ENCODE measurements at regions not wholly inside any gene's neighbourhood (a gene's known extent, or its start where the extent isn't known, plus 50 kb on each side); places are given as distances from the start of the nearest gene placed in this dataset.

DNA sequence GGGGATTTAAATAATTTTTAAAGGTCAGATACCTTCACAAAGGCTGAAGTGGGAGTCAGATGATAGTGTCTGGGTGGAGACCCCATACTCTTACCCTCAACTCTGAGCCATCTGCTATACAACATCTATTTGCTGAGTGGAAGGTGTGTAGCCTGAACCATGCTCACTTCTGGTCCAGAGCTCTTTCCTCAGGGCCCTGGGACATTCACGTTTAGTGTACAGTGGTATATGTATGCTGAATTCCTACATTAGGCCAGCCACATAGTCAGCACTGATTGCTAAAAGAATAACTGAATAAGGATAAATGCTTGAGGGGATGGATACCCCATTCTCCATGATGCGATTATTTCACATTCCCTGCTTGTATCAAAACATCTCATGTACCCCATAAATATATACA lies 107.3 kb downstream of the KIF26A start:
- no peaks in the 10 kb centered on the region for H3K4me1 Mint-ChIP-seq (ENCODE audit: low read depth)
- intact Hi-C loops (cut with micrococcal nuclease) = no loop called here
- no peak overlapping the region for H3K4me3 Mint-ChIP-seq
- H3K27ac Mint-ChIP-seq = no peak overlapping the region
- no peaks in the 10 kb centered on the region for H3K27me3 Mint-ChIP-seq (ENCODE audit: insufficient read depth)
- no peak for DNase-seq (ENCODE audit: low spot score)
- H3K9me3 Mint-ChIP-seq = no peaks in the 10 kb centered on the region
- H3K36me3 Mint-ChIP-seq (ENCODE audit: low read depth) = no peaks in the 10 kb centered on the region

- intact Hi-C loops (cut with micrococcal nuclease) = no loop called here
- Mint-ChIP-seq H3K9me3 (no peaks in the 10 kb centered on the region), H3K27ac (no peak overlapping the region), H3K4me3 (no peak overlapping the region), H3K27me3 (ENCODE audit: insufficient read depth) (no peaks in the 10 kb centered on the region), H3K4me1 (ENCODE audit: low read depth) (no peaks in the 10 kb centered on the region), H3K36me3 (ENCODE audit: low read depth) (no peaks in the 10 kb centered on the region)
- no peak for DNase-seq (ENCODE audit: low spot score)
These were observed 108.3 kb downstream of the KIF26A start for GRCh38 chr14:104246401-104247335.

DNA sequence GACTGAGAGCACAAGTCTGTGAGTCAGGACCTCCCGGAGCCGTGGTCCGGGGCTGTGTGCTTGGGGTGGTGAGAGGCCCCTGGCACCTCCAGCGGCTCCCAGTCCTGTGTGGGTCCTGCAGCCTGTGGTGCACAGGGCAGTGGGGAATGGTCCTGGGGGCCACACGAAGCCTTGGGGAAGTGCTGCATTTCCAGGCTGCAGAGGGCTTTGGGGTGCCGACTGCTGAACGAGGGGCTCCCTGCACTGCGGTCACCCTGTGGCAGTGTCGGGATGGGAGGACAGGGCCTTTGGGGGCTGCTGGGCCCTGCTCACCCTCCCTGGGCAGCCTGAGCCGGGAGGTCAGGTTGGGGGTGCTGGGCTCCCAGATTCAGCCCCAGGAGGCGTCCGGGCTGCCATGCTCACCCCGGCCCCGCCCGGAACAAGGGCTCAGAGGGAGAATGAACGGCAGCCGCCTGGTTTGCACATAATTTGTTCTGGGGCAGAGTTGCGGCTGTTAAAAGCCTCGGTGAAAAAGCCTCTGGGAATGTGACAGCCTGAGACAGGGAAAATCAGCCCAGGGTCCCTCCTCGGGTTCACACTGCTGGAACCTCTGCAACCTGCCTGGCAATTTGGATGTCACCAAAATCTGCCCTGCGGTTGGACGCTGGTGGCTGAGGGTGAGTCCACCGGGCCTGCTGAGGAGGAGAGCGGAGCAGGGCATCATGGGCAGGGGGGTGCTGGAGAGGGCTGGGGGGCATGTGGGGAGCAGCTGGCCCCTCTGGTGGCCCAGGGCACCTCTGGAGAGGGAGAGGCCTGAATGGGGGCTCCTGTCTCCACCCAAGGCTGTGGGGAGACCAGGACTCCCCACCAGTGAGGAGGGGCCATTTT lies 109.2 kb downstream of the KIF26A start:
- no peak overlapping the region for H3K27ac Mint-ChIP-seq

GRCh38 chr14:104248203-104249055 lies 110.0 kb downstream of the KIF26A start:
- intact Hi-C loops (cut with micrococcal nuclease) = no loop called here
- H3K4me1 Mint-ChIP-seq (ENCODE audit: low read depth) = no peaks in the 10 kb centered on the region
- no peak overlapping the region for H3K4me3 Mint-ChIP-seq
- no peak for DNase-seq (ENCODE audit: low spot score)
- H3K27ac Mint-ChIP-seq = no peak overlapping the region
- no peaks in the 10 kb centered on the region for H3K9me3 Mint-ChIP-seq
- H3K36me3 Mint-ChIP-seq (ENCODE audit: low read depth) = no peaks in the 10 kb centered on the region
- H3K27me3 Mint-ChIP-seq (ENCODE audit: insufficient read depth) = no peaks in the 10 kb centered on the region

More for the DNA sequence above, 109.2 kb downstream of the KIF26A start:
- H3K36me3 Mint-ChIP-seq (ENCODE audit: low read depth) = no peaks in the 10 kb centered on the region
- no peak for DNase-seq (ENCODE audit: low spot score)
- H3K9me3 Mint-ChIP-seq = no peaks in the 10 kb centered on the region
- H3K27me3 Mint-ChIP-seq (ENCODE audit: insufficient read depth) = no peaks in the 10 kb centered on the region
- H3K4me1 Mint-ChIP-seq (ENCODE audit: low read depth) = no peaks in the 10 kb centered on the region
- no peak overlapping the region for H3K4me3 Mint-ChIP-seq
- intact Hi-C loops (cut with micrococcal nuclease) = no loop called here

- Mint-ChIP-seq H3K4me3 (no peak overlapping the region), H3K9me3 (no peaks in the 10 kb centered on the region), H3K27me3 (ENCODE audit: insufficient read depth) (no peaks in the 10 kb centered on the region), H3K36me3 (ENCODE audit: low read depth) (no peaks in the 10 kb centered on the region), H3K27ac (no peak overlapping the region), H3K4me1 (ENCODE audit: low read depth) (no peaks in the 10 kb centered on the region)
- intact Hi-C loops (cut with micrococcal nuclease) = no loop called here
- DNase-seq (ENCODE audit: low spot score) = no peak
These were observed 110.7 kb downstream of the KIF26A start for GRCh38 chr14:104249089-104249488.

DNA sequence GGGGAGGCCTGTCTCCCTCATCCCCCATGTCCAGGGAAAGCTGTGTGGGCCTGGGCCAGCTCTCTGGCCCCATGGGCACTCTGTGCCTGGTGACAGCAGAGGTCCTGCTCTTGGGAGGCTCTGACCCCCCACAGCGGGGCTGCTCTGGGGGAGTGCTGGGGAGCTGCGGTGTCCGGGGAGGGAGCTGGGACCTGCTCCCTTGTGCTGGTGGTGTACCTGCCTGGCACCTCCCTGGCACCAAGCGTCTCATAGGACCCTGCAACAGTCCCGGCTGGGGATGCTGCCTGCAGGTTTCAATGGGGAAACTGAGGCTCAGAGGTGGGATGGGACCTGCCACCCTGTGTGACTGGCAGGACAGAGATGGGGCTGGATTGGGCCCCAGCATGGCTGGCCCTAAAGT lies 111.3 kb downstream of the KIF26A start:
- intact Hi-C loops (cut with micrococcal nuclease) = no loop called here
- H3K4me3 Mint-ChIP-seq = no peak overlapping the region
- no peaks in the 10 kb centered on the region for H3K27me3 Mint-ChIP-seq (ENCODE audit: insufficient read depth)
- no peak overlapping the region for H3K27ac Mint-ChIP-seq
- no peaks in the 10 kb centered on the region for H3K4me1 Mint-ChIP-seq (ENCODE audit: low read depth)
- DNase-seq (ENCODE audit: low spot score) = no peak
- no peaks in the 10 kb centered on the region for H3K36me3 Mint-ChIP-seq (ENCODE audit: low read depth)
- H3K9me3 Mint-ChIP-seq = no peaks in the 10 kb centered on the region

DNA sequence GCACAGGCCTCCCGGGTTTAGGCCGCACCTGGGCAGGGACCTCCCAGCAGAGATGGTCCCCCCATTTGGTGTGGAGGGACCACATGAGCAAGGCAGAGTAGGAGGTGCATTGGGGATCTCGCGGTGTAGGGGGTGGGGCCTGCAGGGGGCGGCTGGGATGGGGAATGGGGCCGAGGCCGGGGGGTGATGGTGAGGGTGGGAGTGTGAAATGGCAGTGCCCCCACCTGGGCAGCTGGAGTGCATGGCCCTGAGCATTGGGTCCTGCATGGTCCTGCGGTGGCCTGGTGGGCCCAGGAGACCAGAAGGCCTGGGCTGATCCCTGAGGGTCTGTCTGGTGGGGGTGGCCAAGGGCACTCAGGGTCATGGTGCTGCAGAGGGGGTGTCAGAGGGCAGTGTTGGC lies 111.8 kb downstream of the KIF26A start:
- Mint-ChIP-seq H3K27ac (no peak overlapping the region), H3K4me1 (ENCODE audit: low read depth) (no peaks in the 10 kb centered on the region), H3K4me3 (no peak overlapping the region), H3K36me3 (ENCODE audit: low read depth) (no peaks in the 10 kb centered on the region), H3K27me3 (ENCODE audit: insufficient read depth) (no peaks in the 10 kb centered on the region), H3K9me3 (no peaks in the 10 kb centered on the region)
- no peak for DNase-seq (ENCODE audit: low spot score)
- intact Hi-C loops (cut with micrococcal nuclease) = no loop called here

GRCh38 chr14:104252256-104253215 lies 114.1 kb downstream of the KIF26A start:
- Mint-ChIP-seq H3K4me1 (ENCODE audit: low read depth) (no peaks in the 10 kb centered on the region), H3K9me3 (peaks cover 3% of the 10 kb centered on the region), H3K36me3 (ENCODE audit: low read depth) (no peaks in the 10 kb centered on the region), H3K27me3 (ENCODE audit: insufficient read depth) (no peaks in the 10 kb centered on the region), H3K27ac (no peak overlapping the region), H3K4me3 (no peak overlapping the region)
- no peak for DNase-seq (ENCODE audit: low spot score)
- intact Hi-C loops (cut with micrococcal nuclease) = no loop called here

DNA sequence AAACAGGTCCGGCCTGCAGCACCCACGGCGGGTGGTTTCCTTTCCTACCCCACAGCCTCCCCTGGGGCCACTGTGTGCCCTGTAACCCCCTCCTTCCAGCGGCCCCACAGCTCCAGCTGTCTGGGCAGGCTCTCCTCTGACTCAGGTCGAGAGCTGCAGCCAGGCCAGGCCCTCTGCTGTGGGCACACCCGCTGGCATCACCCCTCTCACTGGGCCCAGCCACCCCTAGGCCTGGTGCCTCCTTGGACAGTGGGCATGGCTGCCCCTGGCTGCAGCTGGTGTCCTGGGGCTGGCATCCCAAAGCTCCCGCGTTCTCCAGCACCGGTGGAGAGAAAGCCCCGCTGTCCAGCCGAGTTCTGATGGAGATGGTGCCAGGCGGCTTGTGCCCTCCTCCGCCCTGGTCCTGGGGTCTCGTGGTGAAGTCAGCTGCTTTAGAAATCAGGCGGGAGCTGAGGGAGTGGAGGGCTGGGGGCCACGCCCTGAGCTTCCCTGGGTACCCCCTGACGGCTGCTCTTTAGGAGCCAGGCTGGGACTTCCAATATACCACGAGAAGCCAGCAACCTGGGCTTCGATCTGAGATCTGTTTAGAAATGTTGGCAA lies 114.9 kb downstream of the KIF26A start:
- Mint-ChIP-seq H3K9me3 (peaks cover 3% of the 10 kb centered on the region), H3K36me3 (ENCODE audit: low read depth) (no peaks in the 10 kb centered on the region), H3K4me1 (ENCODE audit: low read depth) (no peaks in the 10 kb centered on the region), H3K27me3 (ENCODE audit: insufficient read depth) (peaks cover 6% of the 10 kb centered on the region), H3K27ac (no peak overlapping the region), H3K4me3 (no peak overlapping the region)
- DNase-seq (ENCODE audit: low spot score) = no peak
- intact Hi-C loops (cut with micrococcal nuclease) = no loop called here

GRCh38 chr14:104253901-104254353 lies 115.5 kb downstream of the KIF26A start:
- H3K27ac Mint-ChIP-seq = no peak overlapping the region
- H3K4me1 Mint-ChIP-seq (ENCODE audit: low read depth) = no peaks in the 10 kb centered on the region
- H3K9me3 Mint-ChIP-seq = peaks cover 3% of the 10 kb centered on the region
- no peaks in the 10 kb centered on the region for H3K36me3 Mint-ChIP-seq (ENCODE audit: low read depth)
- intact Hi-C loops (cut with micrococcal nuclease) = no loop called here
- peaks cover 7% of the 10 kb centered on the region for H3K27me3 Mint-ChIP-seq (ENCODE audit: insufficient read depth)
- no peak for DNase-seq (ENCODE audit: low spot score)
- no peak overlapping the region for H3K4me3 Mint-ChIP-seq

GRCh38 chr14:104254735-104255400 lies 116.5 kb downstream of the KIF26A start:
- Mint-ChIP-seq H3K4me3 (no peak overlapping the region), H3K36me3 (ENCODE audit: low read depth) (no peaks in the 10 kb centered on the region), H3K4me1 (ENCODE audit: low read depth) (no peaks in the 10 kb centered on the region), H3K9me3 (peaks cover 3% of the 10 kb centered on the region), H3K27me3 (ENCODE audit: insufficient read depth) (peaks cover 7% of the 10 kb centered on the region), H3K27ac (no peak overlapping the region)
- intact Hi-C loops (cut with micrococcal nuclease) = no loop called here
- no peak for DNase-seq (ENCODE audit: low spot score)
